Caco-2 (cell line): ENCODE measurements at regions not wholly inside any gene's neighbourhood (a gene's known extent, or its start where the extent isn't known, plus 50 kb on each side); places are given as distances from the start of the nearest gene placed in this dataset.

Experiments
- BruUV-seq: library from RNA; stranded (reverse); fragments of 400-500 nt; replicated peaks from 2 replicates; lab custom pipeline; 2021; lab: Mats Ljungman, UMichigan
- CTCF ChIA-PET: fragments of 300-600 bp; sonication (Branson Sonifier 250); formaldehyde crosslinking; loops from one replicate; lab custom pipeline; 2022; ENCODE audit warnings: antibody characterized with exemption; lab: Charles Lee
- POLR2A ChIA-PET: fragments of 300-600 bp; sonication (Branson Sonifier 250); formaldehyde crosslinking; loops from one replicate; lab custom pipeline; 2022; ENCODE audit warnings: antibody characterized with exemption; lab: Charles Lee
- DNase-seq, 2 experiments: peaks; one replicate each; pipeline versions ENCODE4 v3.0.0 to v3.0.0-alpha.2; 2020 to 2022
- H3K27me3 ChIP-seq: replicated peaks from 2 replicates; pipeline ENCODE4 v1.6.0; 2011; ENCODE audit warnings: low read length; ENCODE audit not compliant: control insufficient read depth, insufficient read depth
- H3K36me3 ChIP-seq: 2 replicates; pipeline ENCODE4 v1.5.1; 2011; ENCODE audit warnings: low read length; ENCODE audit not compliant: control insufficient read depth, insufficient read depth
- H3K4me1 ChIP-seq: fragments of 250-450 bp; sonication (Bioruptor Pico); 2 replicates; pipeline ENCODE4 v1.5.1; 2020; ENCODE audit warnings: mild to moderate bottlenecking
- H3K4me3 ChIP-seq: 2 replicates; pipeline ENCODE4 v1.5.1; 2011; ENCODE audit warnings: low read depth, mild to moderate bottlenecking, control low read depth, low read length
- H3K9me3 ChIP-seq: fragments of 250-450 bp; sonication (Bioruptor Pico); 2 replicates; pipeline ENCODE4 v1.5.1; 2020; ENCODE audit warnings: mild to moderate bottlenecking, moderate library complexity
- H3K27ac Mint-ChIP-seq: one replicate; pipeline ENCODE4 v1.8.0; 2022; ENCODE audit warnings: mixed read lengths; ENCODE audit not compliant: unreplicated experiment
- H3K27me3 Mint-ChIP-seq: one replicate; pipeline ENCODE4 v1.8.0; 2022; ENCODE audit warnings: mixed read lengths; ENCODE audit not compliant: insufficient read depth, unreplicated experiment
- H3K36me3 Mint-ChIP-seq: one replicate; pipeline ENCODE4 v1.8.0; 2022; ENCODE audit warnings: mild to moderate bottlenecking, mixed read lengths; ENCODE audit not compliant: insufficient read depth, unreplicated experiment
- H3K4me1 Mint-ChIP-seq: one replicate; pipeline ENCODE4 v1.8.0; 2022; ENCODE audit warnings: low read depth, mixed read lengths; ENCODE audit not compliant: unreplicated experiment
- H3K4me3 Mint-ChIP-seq: one replicate; pipeline ENCODE4 v1.8.0; 2022; ENCODE audit warnings: mild to moderate bottlenecking, moderate library complexity, mixed read lengths; ENCODE audit not compliant: unreplicated experiment
- H3K9me3 Mint-ChIP-seq: one replicate; pipeline ENCODE4 v1.8.0; 2022; ENCODE audit warnings: mixed read lengths; ENCODE audit not compliant: unreplicated experiment
- CTCF ChIP-seq, 2 experiments: fragments of 200-600 bp in 1 of 2; IDR thresholded peaks; 1 replicate in 1 of 2; 2 replicates in 1 of 2; pipeline versions ENCODE4 v1.5.1 to v1.8.0; 2011 to 2022; ENCODE audit warnings: antibody characterized with exemption in 1 of 2, control low read depth in 1 of 2, inconsistent platforms in 1 of 2, low read depth in 1 of 2, low read length in 1 of 2, mild to moderate bottlenecking in 1 of 2, moderate library complexity in 1 of 2; ENCODE audit not compliant: insufficient read depth in 1 of 2, severe bottlenecking in 1 of 2, unreplicated experiment in 1 of 2
- intact Hi-C: fragments of 100-400 bp; cut with micrococcal nuclease; formaldehyde crosslinking; loops from one replicate; pipeline ENCODE4 v1.10.0; 2022; ENCODE audit not compliant: unreplicated experiment

- Mint-ChIP-seq H3K36me3 (no peaks in the 10 kb centered on the region), H3K9me3 (no peaks in the 10 kb centered on the region), H3K27ac (no peak overlapping the region), H3K4me3 (no peak overlapping the region), H3K4me1 (no peaks in the 10 kb centered on the region), H3K27me3 (peaks cover 3% of the 10 kb centered on the region)
- no peak for DNase-seq
- H3K9me3 ChIP-seq: no peaks in the 10 kb centered on the region
- no TSS peak for BruUV-seq
- no peaks in the 10 kb centered on the region for H3K27me3 ChIP-seq
- no peaks in the 10 kb centered on the region for H3K36me3 ChIP-seq
- ChIA-PET CTCF (no interaction called here), POLR2A (no interaction called here)
- intact Hi-C loops: no loop called here
- no peak overlapping the region for H3K4me3 ChIP-seq
- no peak for TF ChIP-seq CTCF (IDR thresholded peaks at IDR 0.05; ENCODE audit: insufficient read depth in 1 of 2, low read depth in 1 of 2, low read length in 1 of 2, severe bottlenecking in 1 of 2, unreplicated experiment in 1 of 2)
- no peaks in the 10 kb centered on the region for H3K4me1 ChIP-seq
These were observed 196.6 kb upstream of the SALL3 start for GRCh38 chr18:78782951-78783563.

GRCh38 chr18:78783564-78783960, 196.1 kb upstream of the SALL3 start:
- no peak for DNase-seq
- intact Hi-C loops: no loop called here
- Histone ChIP-seq H3K27me3 (no peaks in the 10 kb centered on the region), H3K4me1 (no peaks in the 10 kb centered on the region), H3K4me3 (no peak overlapping the region), H3K36me3 (no peaks in the 10 kb centered on the region), H3K9me3 (no peaks in the 10 kb centered on the region)
- H3K27me3 Mint-ChIP-seq: peaks cover 3% of the 10 kb centered on the region
- H3K4me3 Mint-ChIP-seq: no peak overlapping the region
- no peak overlapping the region for H3K27ac Mint-ChIP-seq
- no peak for TF ChIP-seq CTCF (IDR thresholded peaks at IDR 0.05; ENCODE audit: insufficient read depth in 1 of 2, low read depth in 1 of 2, low read length in 1 of 2, severe bottlenecking in 1 of 2, unreplicated experiment in 1 of 2)
- CTCF ChIA-PET: no interaction called here
- POLR2A ChIA-PET: no interaction called here
- no peaks in the 10 kb centered on the region for H3K4me1 Mint-ChIP-seq
- no peaks in the 10 kb centered on the region for H3K36me3 Mint-ChIP-seq
- BruUV-seq: no TSS peak
- no peaks in the 10 kb centered on the region for H3K9me3 Mint-ChIP-seq

- Mint-ChIP-seq H3K9me3 (no peaks in the 10 kb centered on the region), H3K4me1 (no peaks in the 10 kb centered on the region), H3K36me3 (no peaks in the 10 kb centered on the region), H3K27ac (no peak overlapping the region), H3K27me3 (peaks cover 3% of the 10 kb centered on the region), H3K4me3 (no peak overlapping the region)
- Histone ChIP-seq H3K9me3 (no peaks in the 10 kb centered on the region), H3K36me3 (no peaks in the 10 kb centered on the region), H3K27me3 (no peaks in the 10 kb centered on the region), H3K4me1 (no peaks in the 10 kb centered on the region), H3K4me3 (no peak overlapping the region)
- no peak for DNase-seq
- no peak for TF ChIP-seq CTCF (IDR thresholded peaks at IDR 0.05; ENCODE audit: insufficient read depth in 1 of 2, low read depth in 1 of 2, low read length in 1 of 2, severe bottlenecking in 1 of 2, unreplicated experiment in 1 of 2)
- POLR2A ChIA-PET: no interaction called here
- intact Hi-C loops: no loop called here
- CTCF ChIA-PET: no interaction called here
- BruUV-seq: no TSS peak
These were observed 194.8 kb upstream of the SALL3 start for GRCh38 chr18:78784861-78785260.
